ENCODE measurements at regions not wholly inside any gene's neighbourhood (a gene's known extent, or its start where the extent isn't known, plus 50 kb on each side); places are given as distances from the start of the nearest gene placed in this dataset.

GRCh38 chr7:156389116-156389692, 251.4 kb upstream of the RNF32 start:
- DNase-seq (no peak), ATAC-seq (ENCODE audit: low FRiP score) (no peak)
- H3K36me3 ChIP-seq (ENCODE audit: control insufficient read depth in 1 of 2, insufficient read depth in 2 of 2, low read length in 1 of 2), result no peaks in the 10 kb centered on the region
- H3K4me1 ChIP-seq (ENCODE audit: control insufficient read depth in 1 of 2, insufficient read depth in 2 of 2, low read length in 2 of 2), result no peaks in the 10 kb centered on the region
- H3K4me3 ChIP-seq (ENCODE audit: low read length in 2 of 2), result no peak overlapping the region
- no peaks in the 10 kb centered on the region for H3K9me3 ChIP-seq (ENCODE audit: control insufficient read depth, low read length)
- no peaks in the 10 kb centered on the region for H3K27me3 ChIP-seq (ENCODE audit: control insufficient read depth in 1 of 2, insufficient read depth in 2 of 2, low read length in 1 of 2)
- no peak overlapping the region for H3K27ac ChIP-seq (ENCODE audit: low read depth in 1 of 2, low read length in 2 of 2)
- intact Hi-C loops (cut with DNase I), result no loop called here
- WGBS, 2 donors, result 90% methylated on average over 24 of the region's 24 CpGs

GRCh38 chr7:156386097-156386496, 254.5 kb upstream of the RNF32 start:
- intact Hi-C loops (cut with DNase I), result no loop called here
- 2 to 7% methylated on average over 6 of the region's 6 CpGs for WGBS, 2 donors
- ATAC-seq (ENCODE audit: low FRiP score) (no peak), DNase-seq (no peak)
- no peaks in the 10 kb centered on the region for H3K4me1 ChIP-seq (ENCODE audit: control insufficient read depth in 1 of 2, insufficient read depth in 2 of 2, low read length in 2 of 2)
- H3K27me3 ChIP-seq (ENCODE audit: control insufficient read depth in 1 of 2, insufficient read depth in 2 of 2, low read length in 1 of 2), result no peaks in the 10 kb centered on the region
- no peaks in the 10 kb centered on the region for H3K36me3 ChIP-seq (ENCODE audit: control insufficient read depth in 1 of 2, insufficient read depth in 2 of 2, low read length in 1 of 2)
- H3K27ac ChIP-seq (ENCODE audit: low read depth in 1 of 2, low read length in 2 of 2), result no peak overlapping the region
- H3K4me3 ChIP-seq (ENCODE audit: low read length in 2 of 2), result no peak overlapping the region
- no peaks in the 10 kb centered on the region for H3K9me3 ChIP-seq (ENCODE audit: control insufficient read depth, low read length)

GRCh38 chr7:156384706-156385105, 255.9 kb upstream of the RNF32 start:
- H3K27ac ChIP-seq (ENCODE audit: low read depth in 1 of 2, low read length in 2 of 2), result no peak overlapping the region
- no peak for DNase-seq
- H3K4me1 ChIP-seq (ENCODE audit: control insufficient read depth in 1 of 2, insufficient read depth in 2 of 2, low read length in 2 of 2), result no peaks in the 10 kb centered on the region
- H3K4me3 ChIP-seq (ENCODE audit: low read length in 2 of 2), result no peak overlapping the region
- ATAC-seq (ENCODE audit: low FRiP score), result no peak
- no peaks in the 10 kb centered on the region for H3K27me3 ChIP-seq (ENCODE audit: control insufficient read depth in 1 of 2, insufficient read depth in 2 of 2, low read length in 1 of 2)
- intact Hi-C loops (cut with DNase I), result no loop called here
- H3K9me3 ChIP-seq (ENCODE audit: control insufficient read depth, low read length), result no peaks in the 10 kb centered on the region
- WGBS, 2 donors, result 89 to 90% methylated on average over 14 of the region's 14 CpGs
- no peaks in the 10 kb centered on the region for H3K36me3 ChIP-seq (ENCODE audit: control insufficient read depth in 1 of 2, insufficient read depth in 2 of 2, low read length in 1 of 2)

- DNase-seq, result no peak
- H3K9me3 ChIP-seq (ENCODE audit: control insufficient read depth, low read length), result no peaks in the 10 kb centered on the region
- 9 to 16% methylated on average over 4 of the region's 4 CpGs for WGBS, 2 donors
Observed at GRCh38 chr7:156383526-156383925, 257.0 kb upstream of the RNF32 start.

GRCh38 chr7:156380261-156380660, 260.3 kb upstream of the RNF32 start:
- Histone ChIP-seq H3K4me1 (ENCODE audit: control insufficient read depth in 1 of 2, insufficient read depth in 2 of 2, low read length in 2 of 2) (no peaks in the 10 kb centered on the region), H3K27ac (ENCODE audit: low read depth in 1 of 2, low read length in 2 of 2) (no peak overlapping the region), H3K4me3 (ENCODE audit: low read length in 2 of 2) (no peak overlapping the region), H3K9me3 (ENCODE audit: control insufficient read depth, low read length) (no peaks in the 10 kb centered on the region), H3K36me3 (ENCODE audit: control insufficient read depth in 1 of 2, insufficient read depth in 2 of 2, low read length in 1 of 2) (no peaks in the 10 kb centered on the region), H3K27me3 (ENCODE audit: control insufficient read depth in 1 of 2, insufficient read depth in 2 of 2, low read length in 1 of 2) (no peaks in the 10 kb centered on the region)
- no peak for ATAC-seq (ENCODE audit: low FRiP score)
- WGBS, 2 donors, result 57 to 63% methylated on average over 4 of the region's 4 CpGs
- DNase-seq, result no peak
- intact Hi-C loops (cut with DNase I), result no loop called here

More at GRCh38 chr7:156383526-156383925, 257.0 kb upstream of the RNF32 start:
- intact Hi-C loops (cut with DNase I), result no loop called here
- Histone ChIP-seq H3K4me1 (ENCODE audit: control insufficient read depth in 1 of 2, insufficient read depth in 2 of 2, low read length in 2 of 2) (no peaks in the 10 kb centered on the region), H3K36me3 (ENCODE audit: control insufficient read depth in 1 of 2, insufficient read depth in 2 of 2, low read length in 1 of 2) (no peaks in the 10 kb centered on the region), H3K4me3 (ENCODE audit: low read length in 2 of 2) (no peak overlapping the region), H3K27ac (ENCODE audit: low read depth in 1 of 2, low read length in 2 of 2) (no peak overlapping the region), H3K27me3 (ENCODE audit: control insufficient read depth in 1 of 2, insufficient read depth in 2 of 2, low read length in 1 of 2) (no peaks in the 10 kb centered on the region)
- no peak for ATAC-seq (ENCODE audit: low FRiP score)

GRCh38 chr7:156379324-156380070, 261.1 kb upstream of the RNF32 start:
- H3K9me3 ChIP-seq (ENCODE audit: control insufficient read depth, low read length), result no peaks in the 10 kb centered on the region
- DNase-seq, result no peak
- no peaks in the 10 kb centered on the region for H3K27me3 ChIP-seq (ENCODE audit: control insufficient read depth in 1 of 2, insufficient read depth in 2 of 2, low read length in 1 of 2)
- WGBS, 2 donors, result 53 to 61% methylated on average over 14 of the region's 14 CpGs
- no peak for ATAC-seq (ENCODE audit: low FRiP score)
- intact Hi-C loops (cut with DNase I), result no loop called here
- H3K4me3 ChIP-seq (ENCODE audit: low read length in 2 of 2), result no peak overlapping the region
- H3K27ac ChIP-seq (ENCODE audit: low read depth in 1 of 2, low read length in 2 of 2), result no peak overlapping the region
- no peaks in the 10 kb centered on the region for H3K36me3 ChIP-seq (ENCODE audit: control insufficient read depth in 1 of 2, insufficient read depth in 2 of 2, low read length in 1 of 2)
- H3K4me1 ChIP-seq (ENCODE audit: control insufficient read depth in 1 of 2, insufficient read depth in 2 of 2, low read length in 2 of 2), result no peaks in the 10 kb centered on the region

- Histone ChIP-seq H3K36me3 (ENCODE audit: control insufficient read depth in 1 of 2, insufficient read depth in 2 of 2, low read length in 1 of 2) (no peaks in the 10 kb centered on the region), H3K27ac (ENCODE audit: low read depth in 1 of 2, low read length in 2 of 2) (no peak overlapping the region), H3K4me1 (ENCODE audit: control insufficient read depth in 1 of 2, insufficient read depth in 2 of 2, low read length in 2 of 2) (no peaks in the 10 kb centered on the region), H3K4me3 (ENCODE audit: low read length in 2 of 2) (no peak overlapping the region), H3K27me3 (ENCODE audit: control insufficient read depth in 1 of 2, insufficient read depth in 2 of 2, low read length in 1 of 2) (no peaks in the 10 kb centered on the region), H3K9me3 (ENCODE audit: control insufficient read depth, low read length) (peaks cover 2% of the 10 kb centered on the region)
- ATAC-seq (ENCODE audit: low FRiP score), result no peak
- no peak for DNase-seq
- intact Hi-C loops (cut with DNase I), result no loop called here
- WGBS, 2 donors, result 66 to 71% methylated on average over 10 of the region's 10 CpGs
Observed at GRCh38 chr7:156378806-156379205, 261.8 kb upstream of the RNF32 start.

GRCh38 chr7:156376317-156376716, 264.3 kb upstream of the RNF32 start:
- WGBS, 2 donors, result 61 to 63% methylated on average over 7 of the region's 7 CpGs
- no peaks in the 10 kb centered on the region for H3K4me1 ChIP-seq (ENCODE audit: control insufficient read depth in 1 of 2, insufficient read depth in 2 of 2, low read length in 2 of 2)
- H3K36me3 ChIP-seq (ENCODE audit: control insufficient read depth in 1 of 2, insufficient read depth in 2 of 2, low read length in 1 of 2), result no peaks in the 10 kb centered on the region
- DNase-seq, result no peak
- ATAC-seq (ENCODE audit: low FRiP score), result no peak
- H3K27me3 ChIP-seq (ENCODE audit: control insufficient read depth in 1 of 2, insufficient read depth in 2 of 2, low read length in 1 of 2), result no peaks in the 10 kb centered on the region
- no peak overlapping the region for H3K4me3 ChIP-seq (ENCODE audit: low read length in 2 of 2)
- intact Hi-C loops (cut with DNase I), result no loop called here
- peaks cover 3% of the 10 kb centered on the region for H3K9me3 ChIP-seq (ENCODE audit: control insufficient read depth, low read length)
- no peak overlapping the region for H3K27ac ChIP-seq (ENCODE audit: low read depth in 1 of 2, low read length in 2 of 2)

- no peak for ATAC-seq (ENCODE audit: low FRiP score)
- 88% methylated on average over 4 of the region's 4 CpGs for WGBS, 2 donors
- no peak for DNase-seq
Observed at GRCh38 chr7:156374335-156374734, 266.2 kb upstream of the RNF32 start.

More at GRCh38 chr7:156374335-156374734, 266.2 kb upstream of the RNF32 start:
- intact Hi-C loops (cut with DNase I), result no loop called here
- Histone ChIP-seq H3K27me3 (ENCODE audit: control insufficient read depth in 1 of 2, insufficient read depth in 2 of 2, low read length in 1 of 2) (no peaks in the 10 kb centered on the region), H3K27ac (ENCODE audit: low read depth in 1 of 2, low read length in 2 of 2) (no peak overlapping the region), H3K4me1 (ENCODE audit: control insufficient read depth in 1 of 2, insufficient read depth in 2 of 2, low read length in 2 of 2) (no peaks in the 10 kb centered on the region), H3K36me3 (ENCODE audit: control insufficient read depth in 1 of 2, insufficient read depth in 2 of 2, low read length in 1 of 2) (no peaks in the 10 kb centered on the region), H3K4me3 (ENCODE audit: low read length in 2 of 2) (no peak overlapping the region), H3K9me3 (ENCODE audit: control insufficient read depth, low read length) (peaks cover 4% of the 10 kb centered on the region)
